GM23338 (cell line): ENCODE measurements at regions not wholly inside any gene's neighbourhood (a gene's known extent, or its start where the extent isn't known, plus 50 kb on each side); places are given as distances from the start of the nearest gene placed in this dataset.

Experiments used
- ATAC-seq: fragments of 200-7000 bp; cut with Tn5 transposase; 3 replicates; pipeline ENCODE4 v1.9.1; 2020
- DNase-seq: peaks from one replicate; pipeline ENCODE4 v3.0.0-alpha.2; 2015; ENCODE audit warnings: low spot score
- H2AFZ ChIP-seq: fragments of 200-600 bp; sonication (generic); 2 replicates; pipeline ENCODE4 v1.8.0; 2016; ENCODE audit warnings: antibody characterized with exemption, mild to moderate bottlenecking, moderate library complexity
- H3F3A ChIP-seq: fragments of 200-600 bp; sonication (generic); replicated peaks from 2 replicates; pipeline ENCODE4 v1.8.0; 2017; ENCODE audit warnings: antibody characterized with exemption, mixed run types, low read depth
- H3K27ac ChIP-seq: fragments of 200-600 bp; sonication (generic); 2 replicates; pipeline ENCODE4 v1.6.1; 2016; ENCODE audit warnings: low read depth
- H3K27me3 ChIP-seq: fragments of 200-600 bp; sonication (generic); 2 replicates; pipeline ENCODE4 v1.8.0; 2016; ENCODE audit warnings: mild to moderate bottlenecking, mixed run types, moderate library complexity; ENCODE audit not compliant: insufficient read depth
- H3K36me3 ChIP-seq: fragments of 200-600 bp; sonication (generic); 2 replicates; pipeline ENCODE4 v1.8.0; 2016; ENCODE audit warnings: mild to moderate bottlenecking; ENCODE audit not compliant: insufficient read depth
- H3K4me1 ChIP-seq: fragments of 200-600 bp; sonication (generic); 2 replicates; pipeline ENCODE4 v1.8.0; 2016; ENCODE audit warnings: mild to moderate bottlenecking, moderate library complexity; ENCODE audit not compliant: insufficient read depth
- H3K4me2 ChIP-seq: fragments of 200-600 bp; sonication (generic); 2 replicates; pipeline ENCODE4 v1.7.1; 2017; ENCODE audit warnings: mixed run types
- H3K4me3 ChIP-seq: fragments of 200-600 bp; sonication (generic); 2 replicates; pipeline ENCODE4 v1.6.1; 2016; ENCODE audit warnings: mixed run types
- H3K79me2 ChIP-seq: fragments of 200-600 bp; sonication (generic); replicated peaks from 2 replicates; pipeline ENCODE4 v1.8.0; 2017; ENCODE audit warnings: mild to moderate bottlenecking; ENCODE audit not compliant: insufficient read depth
- H3K9me2 ChIP-seq: fragments of 200-600 bp; sonication (generic); 2 replicates; pipeline ENCODE4 v1.8.0; 2017; ENCODE audit not compliant: insufficient read depth
- H4K20me1 ChIP-seq: fragments of 200-600 bp; sonication (generic); replicated peaks from 2 replicates; pipeline ENCODE4 v1.8.0; 2017; ENCODE audit warnings: mild to moderate bottlenecking; ENCODE audit not compliant: insufficient read depth
- H3K27ac Mint-ChIP-seq: 2 replicates; pipeline ENCODE4 v1.8.0; 2020; ENCODE audit warnings: inconsistent platforms, mild to moderate bottlenecking, moderate library complexity, mixed read lengths
- H3K27me3 Mint-ChIP-seq: 3 replicates; pipeline ENCODE4 v1.8.0; 2022; ENCODE audit warnings: low read depth, mild to moderate bottlenecking, moderate library complexity, mixed read lengths, inconsistent platforms; ENCODE audit not compliant: insufficient read depth, poor library complexity
- H3K36me3 Mint-ChIP-seq: 3 replicates; pipeline ENCODE4 v1.8.0; 2021; ENCODE audit warnings: low read depth, mild to moderate bottlenecking, inconsistent platforms, moderate library complexity, mixed read lengths
- H3K4me1 Mint-ChIP-seq: 3 replicates; pipeline ENCODE4 v1.8.0; 2020; ENCODE audit warnings: mild to moderate bottlenecking, inconsistent platforms, mixed read lengths
- H3K4me3 Mint-ChIP-seq: 3 replicates; pipeline ENCODE4 v1.8.0; 2021; ENCODE audit warnings: moderate library complexity, mild to moderate bottlenecking, inconsistent platforms, mixed read lengths
- H3K9me3 Mint-ChIP-seq: 3 replicates; pipeline ENCODE4 v1.8.0; 2020; ENCODE audit warnings: moderate library complexity, mild to moderate bottlenecking, inconsistent platforms, mixed read lengths
- CREB1 ChIP-seq: fragments of 250-450 bp; sonication (Bioruptor Pico); IDR thresholded peaks from 2 replicates; pipeline ENCODE4 v1.5.0; 2020; ENCODE audit warnings: low read depth, mild to moderate bottlenecking, moderate library complexity
- EZH2 ChIP-seq: fragments of 200-600 bp; sonication (generic); IDR thresholded peaks from one replicate; pipeline ENCODE4 v1.8.0; 2017; ENCODE audit warnings: antibody characterized with exemption, mild to moderate bottlenecking, low read depth; ENCODE audit not compliant: unreplicated experiment
- EZH2phosphoT487 ChIP-seq: fragments of 200-600 bp; sonication (generic); IDR thresholded peaks from one replicate; pipeline ENCODE4 v1.8.1; 2018; ENCODE audit warnings: antibody characterized with exemption; ENCODE audit not compliant: unreplicated experiment
- JUNB ChIP-seq: IDR thresholded peaks from one replicate; pipeline ENCODE4 v1.6.1; 2016; ENCODE audit warnings: antibody characterized with exemption; ENCODE audit not compliant: unreplicated experiment
- NANOG ChIP-seq: IDR thresholded peaks from 2 replicates; pipeline ENCODE4 v1.6.1; 2016; ENCODE audit warnings: antibody characterized with exemption, borderline replicate concordance
- POLR2AphosphoS5 ChIP-seq: IDR thresholded peaks from 2 replicates; pipeline ENCODE4 v1.6.1; 2016; ENCODE audit warnings: antibody characterized with exemption, low read depth
- STAT1 ChIP-seq: IDR thresholded peaks from one replicate; pipeline ENCODE4 v1.6.1; 2016; ENCODE audit warnings: antibody characterized with exemption; ENCODE audit not compliant: unreplicated experiment
- ZNF114 ChIP-seq: fragments of 250-450 bp; sonication (Bioruptor Pico); IDR thresholded peaks from 2 replicates; pipeline ENCODE4 v1.5.0; 2020; ENCODE audit warnings: mild to moderate bottlenecking, moderate library complexity
- ZNF331 ChIP-seq: fragments of 250-450 bp; sonication (Bioruptor Pico); IDR thresholded peaks from 2 replicates; pipeline ENCODE4 v1.5.0; 2020; ENCODE audit warnings: low read depth, mild to moderate bottlenecking, moderate library complexity
- TF ChIP-seq, protein P1 (sequence below), 2 experiments: fragments of 200-600 bp in 1 of 2; sonication (generic) in 1 of 2; conservative IDR thresholded peaks; 2 replicates each; pipeline versions ENCODE4 v1.5.1 to v1.6.1; 2016 to 2017; ENCODE audit warnings: antibody characterized with exemption in 2 of 2, low read depth in 2 of 2, mild to moderate bottlenecking in 2 of 2, moderate library complexity in 1 of 2
- TF ChIP-seq, protein P2 (sequence below): IDR thresholded peaks from one replicate; pipeline ENCODE4 v1.6.1; 2018; ENCODE audit warnings: antibody characterized with exemption; ENCODE audit not compliant: unreplicated experiment
- TF ChIP-seq, protein P3 (sequence below): fragments of 250-450 bp; sonication (Bioruptor Pico); IDR thresholded peaks from 2 replicates; pipeline ENCODE4 v1.5.0; 2020; ENCODE audit warnings: mild to moderate bottlenecking, moderate library complexity
- TF ChIP-seq, protein P4 (sequence below): IDR thresholded peaks from 2 replicates; pipeline ENCODE4 v1.6.1; 2016; ENCODE audit warnings: antibody characterized with exemption

DNA sequence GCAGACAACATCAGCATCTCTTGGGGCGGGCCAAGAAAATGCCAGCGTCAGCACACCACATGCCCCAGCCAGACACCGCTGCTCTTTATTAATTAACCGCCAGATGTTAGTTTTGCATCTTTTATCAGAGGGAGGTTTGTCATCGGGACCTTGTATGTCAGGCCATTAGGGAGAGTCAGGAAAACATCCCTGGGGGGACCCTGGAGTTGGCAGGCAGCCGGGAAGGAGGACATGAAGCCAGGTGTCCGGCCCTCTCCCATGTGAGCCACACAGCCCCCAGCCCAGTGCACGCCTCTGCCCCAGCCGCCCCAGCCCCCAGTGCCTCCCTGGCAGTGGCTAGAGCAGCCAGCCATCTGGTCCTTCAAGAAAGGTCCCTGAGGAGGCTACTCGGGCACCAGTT is 56.9 kb upstream of the FAM222A start:
- Histone ChIP-seq H3K27me3 (no peaks in the 10 kb centered on the region), H4K20me1 (no peaks in the 10 kb centered on the region), H3K4me3 (no peak overlapping the region), H2AFZ (no peak overlapping the region), H3F3A (peaks cover 6% of the 10 kb centered on the region), H3K79me2 (no peaks in the 10 kb centered on the region), H3K36me3 (no peaks in the 10 kb centered on the region), H3K4me2 (no peak overlapping the region), H3K4me1 (peaks cover 7% of the 10 kb centered on the region; the same call in 1 of the 2 replicates), H3K9me2 (no peaks in the 10 kb centered on the region), H3K27ac (no peak overlapping the region)
- H3K36me3 Mint-ChIP-seq, result no peaks in the 10 kb centered on the region
- DNase-seq (no peak), ATAC-seq (no peak)
- no peak overlapping the region for H3K27ac Mint-ChIP-seq
- no peak overlapping the region for H3K4me3 Mint-ChIP-seq
- TF ChIP-seq ZNF331 (CRISPR knock-in tag) (no peak), EZH2 (no peak), STAT1 (no peak), NANOG (no peak), JUNB (no peak), POLR2AphosphoS5 (no peak), ZNF114 (CRISPR knock-in tag) (no peak), CREB1 (no peak), EZH2phosphoT487 (no peak)
- TF ChIP-seq, protein P1, sequence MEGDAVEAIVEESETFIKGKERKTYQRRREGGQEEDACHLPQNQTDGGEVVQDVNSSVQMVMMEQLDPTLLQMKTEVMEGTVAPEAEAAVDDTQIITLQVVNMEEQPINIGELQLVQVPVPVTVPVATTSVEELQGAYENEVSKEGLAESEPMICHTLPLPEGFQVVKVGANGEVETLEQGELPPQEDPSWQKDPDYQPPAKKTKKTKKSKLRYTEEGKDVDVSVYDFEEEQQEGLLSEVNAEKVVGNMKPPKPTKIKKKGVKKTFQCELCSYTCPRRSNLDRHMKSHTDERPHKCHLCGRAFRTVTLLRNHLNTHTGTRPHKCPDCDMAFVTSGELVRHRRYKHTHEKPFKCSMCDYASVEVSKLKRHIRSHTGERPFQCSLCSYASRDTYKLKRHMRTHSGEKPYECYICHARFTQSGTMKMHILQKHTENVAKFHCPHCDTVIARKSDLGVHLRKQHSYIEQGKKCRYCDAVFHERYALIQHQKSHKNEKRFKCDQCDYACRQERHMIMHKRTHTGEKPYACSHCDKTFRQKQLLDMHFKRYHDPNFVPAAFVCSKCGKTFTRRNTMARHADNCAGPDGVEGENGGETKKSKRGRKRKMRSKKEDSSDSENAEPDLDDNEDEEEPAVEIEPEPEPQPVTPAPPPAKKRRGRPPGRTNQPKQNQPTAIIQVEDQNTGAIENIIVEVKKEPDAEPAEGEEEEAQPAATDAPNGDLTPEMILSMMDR (conservative IDR thresholded peaks at IDR 0.05; ENCODE audit: low read depth in 2 of 2), result no peak
- TF ChIP-seq, protein P2, sequence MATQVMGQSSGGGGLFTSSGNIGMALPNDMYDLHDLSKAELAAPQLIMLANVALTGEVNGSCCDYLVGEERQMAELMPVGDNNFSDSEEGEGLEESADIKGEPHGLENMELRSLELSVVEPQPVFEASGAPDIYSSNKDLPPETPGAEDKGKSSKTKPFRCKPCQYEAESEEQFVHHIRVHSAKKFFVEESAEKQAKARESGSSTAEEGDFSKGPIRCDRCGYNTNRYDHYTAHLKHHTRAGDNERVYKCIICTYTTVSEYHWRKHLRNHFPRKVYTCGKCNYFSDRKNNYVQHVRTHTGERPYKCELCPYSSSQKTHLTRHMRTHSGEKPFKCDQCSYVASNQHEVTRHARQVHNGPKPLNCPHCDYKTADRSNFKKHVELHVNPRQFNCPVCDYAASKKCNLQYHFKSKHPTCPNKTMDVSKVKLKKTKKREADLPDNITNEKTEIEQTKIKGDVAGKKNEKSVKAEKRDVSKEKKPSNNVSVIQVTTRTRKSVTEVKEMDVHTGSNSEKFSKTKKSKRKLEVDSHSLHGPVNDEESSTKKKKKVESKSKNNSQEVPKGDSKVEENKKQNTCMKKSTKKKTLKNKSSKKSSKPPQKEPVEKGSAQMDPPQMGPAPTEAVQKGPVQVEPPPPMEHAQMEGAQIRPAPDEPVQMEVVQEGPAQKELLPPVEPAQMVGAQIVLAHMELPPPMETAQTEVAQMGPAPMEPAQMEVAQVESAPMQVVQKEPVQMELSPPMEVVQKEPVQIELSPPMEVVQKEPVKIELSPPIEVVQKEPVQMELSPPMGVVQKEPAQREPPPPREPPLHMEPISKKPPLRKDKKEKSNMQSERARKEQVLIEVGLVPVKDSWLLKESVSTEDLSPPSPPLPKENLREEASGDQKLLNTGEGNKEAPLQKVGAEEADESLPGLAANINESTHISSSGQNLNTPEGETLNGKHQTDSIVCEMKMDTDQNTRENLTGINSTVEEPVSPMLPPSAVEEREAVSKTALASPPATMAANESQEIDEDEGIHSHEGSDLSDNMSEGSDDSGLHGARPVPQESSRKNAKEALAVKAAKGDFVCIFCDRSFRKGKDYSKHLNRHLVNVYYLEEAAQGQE, result no peak
- TF ChIP-seq, protein P3, sequence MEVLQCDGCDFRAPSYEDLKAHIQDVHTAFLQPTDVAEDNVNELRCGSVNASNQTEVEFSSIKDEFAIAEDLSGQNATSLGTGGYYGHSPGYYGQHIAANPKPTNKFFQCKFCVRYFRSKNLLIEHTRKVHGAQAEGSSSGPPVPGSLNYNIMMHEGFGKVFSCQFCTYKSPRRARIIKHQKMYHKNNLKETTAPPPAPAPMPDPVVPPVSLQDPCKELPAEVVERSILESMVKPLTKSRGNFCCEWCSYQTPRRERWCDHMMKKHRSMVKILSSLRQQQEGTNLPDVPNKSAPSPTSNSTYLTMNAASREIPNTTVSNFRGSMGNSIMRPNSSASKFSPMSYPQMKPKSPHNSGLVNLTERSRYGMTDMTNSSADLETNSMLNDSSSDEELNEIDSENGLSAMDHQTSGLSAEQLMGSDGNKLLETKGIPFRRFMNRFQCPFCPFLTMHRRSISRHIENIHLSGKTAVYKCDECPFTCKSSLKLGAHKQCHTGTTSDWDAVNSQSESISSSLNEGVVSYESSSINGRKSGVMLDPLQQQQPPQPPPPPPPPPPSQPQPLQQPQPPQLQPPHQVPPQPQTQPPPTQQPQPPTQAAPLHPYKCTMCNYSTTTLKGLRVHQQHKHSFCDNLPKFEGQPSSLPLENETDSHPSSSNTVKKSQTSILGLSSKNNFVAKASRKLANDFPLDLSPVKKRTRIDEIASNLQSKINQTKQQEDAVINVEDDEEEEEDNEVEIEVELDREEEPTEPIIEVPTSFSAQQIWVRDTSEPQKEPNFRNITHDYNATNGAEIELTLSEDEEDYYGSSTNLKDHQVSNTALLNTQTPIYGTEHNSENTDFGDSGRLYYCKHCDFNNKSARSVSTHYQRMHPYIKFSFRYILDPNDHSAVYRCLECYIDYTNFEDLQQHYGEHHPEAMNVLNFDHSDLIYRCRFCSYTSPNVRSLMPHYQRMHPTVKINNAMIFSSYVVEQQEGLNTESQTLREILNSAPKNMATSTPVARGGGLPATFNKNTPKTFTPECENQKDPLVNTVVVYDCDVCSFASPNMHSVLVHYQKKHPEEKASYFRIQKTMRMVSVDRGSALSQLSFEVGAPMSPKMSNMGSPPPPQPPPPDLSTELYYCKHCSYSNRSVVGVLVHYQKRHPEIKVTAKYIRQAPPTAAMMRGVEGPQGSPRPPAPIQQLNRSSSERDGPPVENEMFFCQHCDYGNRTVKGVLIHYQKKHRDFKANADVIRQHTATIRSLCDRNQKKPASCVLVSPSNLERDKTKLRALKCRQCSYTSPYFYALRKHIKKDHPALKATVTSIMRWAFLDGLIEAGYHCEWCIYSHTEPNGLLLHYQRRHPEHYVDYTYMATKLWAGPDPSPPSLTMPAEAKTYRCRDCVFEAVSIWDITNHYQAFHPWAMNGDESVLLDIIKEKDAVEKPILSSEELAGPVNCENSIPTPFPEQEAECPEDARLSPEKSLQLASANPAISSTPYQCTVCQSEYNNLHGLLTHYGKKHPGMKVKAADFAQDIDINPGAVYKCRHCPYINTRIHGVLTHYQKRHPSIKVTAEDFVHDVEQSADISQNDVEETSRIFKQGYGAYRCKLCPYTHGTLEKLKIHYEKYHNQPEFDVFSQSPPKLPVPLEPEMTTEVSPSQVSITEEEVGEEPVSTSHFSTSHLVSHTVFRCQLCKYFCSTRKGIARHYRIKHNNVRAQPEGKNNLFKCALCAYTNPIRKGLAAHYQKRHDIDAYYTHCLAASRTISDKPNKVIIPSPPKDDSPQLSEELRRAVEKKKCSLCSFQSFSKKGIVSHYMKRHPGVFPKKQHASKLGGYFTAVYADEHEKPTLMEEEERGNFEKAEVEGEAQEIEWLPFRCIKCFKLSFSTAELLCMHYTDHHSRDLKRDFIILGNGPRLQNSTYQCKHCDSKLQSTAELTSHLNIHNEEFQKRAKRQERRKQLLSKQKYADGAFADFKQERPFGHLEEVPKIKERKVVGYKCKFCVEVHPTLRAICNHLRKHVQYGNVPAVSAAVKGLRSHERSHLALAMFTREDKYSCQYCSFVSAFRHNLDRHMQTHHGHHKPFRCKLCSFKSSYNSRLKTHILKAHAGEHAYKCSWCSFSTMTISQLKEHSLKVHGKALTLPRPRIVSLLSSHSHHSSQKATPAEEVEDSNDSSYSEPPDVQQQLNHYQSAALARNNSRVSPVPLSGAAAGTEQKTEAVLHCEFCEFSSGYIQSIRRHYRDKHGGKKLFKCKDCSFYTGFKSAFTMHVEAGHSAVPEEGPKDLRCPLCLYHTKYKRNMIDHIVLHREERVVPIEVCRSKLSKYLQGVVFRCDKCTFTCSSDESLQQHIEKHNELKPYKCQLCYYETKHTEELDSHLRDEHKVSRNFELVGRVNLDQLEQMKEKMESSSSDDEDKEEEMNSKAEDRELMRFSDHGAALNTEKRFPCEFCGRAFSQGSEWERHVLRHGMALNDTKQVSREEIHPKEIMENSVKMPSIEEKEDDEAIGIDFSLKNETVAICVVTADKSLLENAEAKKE (CRISPR knock-in tag), result no peak
- TF ChIP-seq, protein P4, sequence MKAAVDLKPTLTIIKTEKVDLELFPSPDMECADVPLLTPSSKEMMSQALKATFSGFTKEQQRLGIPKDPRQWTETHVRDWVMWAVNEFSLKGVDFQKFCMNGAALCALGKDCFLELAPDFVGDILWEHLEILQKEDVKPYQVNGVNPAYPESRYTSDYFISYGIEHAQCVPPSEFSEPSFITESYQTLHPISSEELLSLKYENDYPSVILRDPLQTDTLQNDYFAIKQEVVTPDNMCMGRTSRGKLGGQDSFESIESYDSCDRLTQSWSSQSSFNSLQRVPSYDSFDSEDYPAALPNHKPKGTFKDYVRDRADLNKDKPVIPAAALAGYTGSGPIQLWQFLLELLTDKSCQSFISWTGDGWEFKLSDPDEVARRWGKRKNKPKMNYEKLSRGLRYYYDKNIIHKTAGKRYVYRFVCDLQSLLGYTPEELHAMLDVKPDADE, result no peak
- H3K27me3 Mint-ChIP-seq, result peaks cover 5% of the 10 kb centered on the region
- H3K4me1 Mint-ChIP-seq, result peaks cover 22% of the 10 kb centered on the region
- no peaks in the 10 kb centered on the region for H3K9me3 Mint-ChIP-seq
